GM12872 (cell line): ENCODE measurements at regions not wholly inside any gene's neighbourhood (a gene's known extent, or its start where the extent isn't known, plus 50 kb on each side); places are given as distances from the start of the nearest gene placed in this dataset.

Experiments
- CTCF ChIP-seq: IDR thresholded peaks from 3 replicates; pipeline ENCODE4 v1.5.1; 2011; ENCODE audit warnings: low read depth, mild to moderate bottlenecking, low read length, moderate library complexity; ENCODE audit not compliant: insufficient read depth

GRCh38 chr7:114777288-114777687 lies 144.6 kb upstream of the MDFIC start:
- TF ChIP-seq CTCF: no peak

GRCh38 chr7:114783508-114783907 lies 138.4 kb upstream of the MDFIC start:
- no peak for TF ChIP-seq CTCF

GRCh38 chr7:114784177-114784576 lies 137.7 kb upstream of the MDFIC start:
- TF ChIP-seq CTCF: no peak

- no peak for TF ChIP-seq CTCF
Observed at GRCh38 chr7:114784746-114785145, 137.1 kb upstream of the MDFIC start.

- no peak for TF ChIP-seq CTCF
Observed at GRCh38 chr7:114785496-114785895, 136.4 kb upstream of the MDFIC start.

- no peak for TF ChIP-seq CTCF
Observed at GRCh38 chr7:114786455-114786854, 135.4 kb upstream of the MDFIC start.

- TF ChIP-seq CTCF: no peak
Observed at GRCh38 chr7:114787556-114787955, 134.3 kb upstream of the MDFIC start.

GRCh38 chr7:114788706-114789105 lies 133.2 kb upstream of the MDFIC start:
- no peak for TF ChIP-seq CTCF
